Stomach smooth muscle (tissue), 2 donors: ENCODE measurements at regions not wholly inside any gene's neighbourhood (a gene's known extent, or its start where the extent isn't known, plus 50 kb on each side); places are given as distances from the start of the nearest gene placed in this dataset.

Source experiments
- H3K27ac ChIP-seq: one replicate; pipeline ENCODE4 v1.7.0; 2013; ENCODE audit warnings: mild to moderate bottlenecking, low read length, inconsistent platforms
- H3K27me3 ChIP-seq, 2 donors: one replicate each; pipeline ENCODE4 v1.7.0; 2013; ENCODE audit warnings: low read length in 2 of 2; ENCODE audit not compliant: insufficient read depth in 2 of 2, control insufficient read depth in 1 of 2
- H3K36me3 ChIP-seq, 2 donors: one replicate each; pipeline ENCODE4 v1.7.0; 2013; ENCODE audit warnings: low read length in 2 of 2; ENCODE audit not compliant: control insufficient read depth in 2 of 2, insufficient read depth in 2 of 2
- H3K4me1 ChIP-seq: one replicate; pipeline ENCODE4 v1.7.0; 2013; ENCODE audit warnings: low read length; ENCODE audit not compliant: control insufficient read depth, insufficient read depth
- H3K4me3 ChIP-seq, 2 donors: one replicate each; pipeline ENCODE4 v1.7.0; 2013; ENCODE audit warnings: low read length in 2 of 2
- H3K9ac ChIP-seq, 2 donors: one replicate each; pipeline ENCODE4 v1.7.0; 2013; ENCODE audit warnings: low read length in 2 of 2, mild to moderate bottlenecking in 1 of 2
- H3K9me3 ChIP-seq, 2 donors: one replicate each; pipeline ENCODE4 v1.7.0; 2013; ENCODE audit warnings: low read length in 2 of 2; ENCODE audit not compliant: control insufficient read depth in 2 of 2
- donor health status: healthy.
- donor health status: Pancreatic carcinoma.

DNA sequence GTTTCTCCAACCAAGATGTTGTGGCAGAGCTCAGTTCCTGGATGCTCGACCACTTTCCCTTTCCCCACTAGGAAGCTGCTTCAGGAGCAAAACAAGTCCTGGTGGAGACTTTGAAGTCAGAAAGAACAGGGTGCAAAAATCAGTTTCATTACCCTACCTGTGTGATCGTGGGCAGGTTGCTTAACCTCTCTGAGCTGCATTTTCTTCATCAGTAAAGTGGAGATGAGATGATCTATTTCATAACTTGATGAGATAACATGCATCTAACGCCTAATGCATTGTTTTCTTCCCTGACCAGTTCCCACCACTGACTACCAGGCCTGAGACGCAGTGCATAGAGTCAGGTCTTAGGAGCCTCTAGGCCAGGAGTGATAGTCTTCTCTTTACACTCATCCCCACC, 470.0 kb downstream of the SOX6 start:
- no peaks in the 10 kb centered on the region for H3K9me3 ChIP-seq
- H3K27me3 ChIP-seq = no peaks in the 10 kb centered on the region

DNA sequence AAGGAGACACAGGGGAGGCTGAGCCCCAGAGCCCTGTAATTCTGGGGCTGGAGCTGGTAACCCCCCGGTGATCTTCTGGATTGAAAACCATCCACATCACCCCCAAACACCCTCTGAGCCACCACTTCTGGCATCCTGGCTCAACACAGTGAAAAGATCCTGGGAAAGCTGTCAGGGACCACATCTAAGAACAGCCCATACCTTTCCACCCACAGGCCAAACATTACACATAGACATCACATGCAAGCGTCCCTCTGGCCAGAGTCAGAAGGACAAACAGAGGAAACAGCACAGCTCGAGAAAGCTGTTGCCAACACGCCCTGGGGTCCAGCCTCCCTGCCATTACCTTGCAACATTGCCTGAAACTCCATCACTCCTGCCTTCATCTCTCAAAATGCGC, 469.5 kb downstream of the SOX6 start:
- H3K9ac ChIP-seq = no peak overlapping the region
- peaks cover 14% of the 10 kb centered on the region for H3K4me1 ChIP-seq
- no peak overlapping the region for H3K27ac ChIP-seq
- no peaks in the 10 kb centered on the region for H3K36me3 ChIP-seq
- no peaks in the 10 kb centered on the region for H3K27me3 ChIP-seq
- no peaks in the 10 kb centered on the region for H3K9me3 ChIP-seq
- H3K4me3 ChIP-seq = no peak overlapping the region

More for the DNA sequence above, 470.0 kb downstream of the SOX6 start:
- Histone ChIP-seq H3K27ac (no peak overlapping the region), H3K4me1 (peaks cover 14% of the 10 kb centered on the region), H3K4me3 (no peak overlapping the region), H3K9ac (no peak overlapping the region), H3K36me3 (no peaks in the 10 kb centered on the region)

DNA sequence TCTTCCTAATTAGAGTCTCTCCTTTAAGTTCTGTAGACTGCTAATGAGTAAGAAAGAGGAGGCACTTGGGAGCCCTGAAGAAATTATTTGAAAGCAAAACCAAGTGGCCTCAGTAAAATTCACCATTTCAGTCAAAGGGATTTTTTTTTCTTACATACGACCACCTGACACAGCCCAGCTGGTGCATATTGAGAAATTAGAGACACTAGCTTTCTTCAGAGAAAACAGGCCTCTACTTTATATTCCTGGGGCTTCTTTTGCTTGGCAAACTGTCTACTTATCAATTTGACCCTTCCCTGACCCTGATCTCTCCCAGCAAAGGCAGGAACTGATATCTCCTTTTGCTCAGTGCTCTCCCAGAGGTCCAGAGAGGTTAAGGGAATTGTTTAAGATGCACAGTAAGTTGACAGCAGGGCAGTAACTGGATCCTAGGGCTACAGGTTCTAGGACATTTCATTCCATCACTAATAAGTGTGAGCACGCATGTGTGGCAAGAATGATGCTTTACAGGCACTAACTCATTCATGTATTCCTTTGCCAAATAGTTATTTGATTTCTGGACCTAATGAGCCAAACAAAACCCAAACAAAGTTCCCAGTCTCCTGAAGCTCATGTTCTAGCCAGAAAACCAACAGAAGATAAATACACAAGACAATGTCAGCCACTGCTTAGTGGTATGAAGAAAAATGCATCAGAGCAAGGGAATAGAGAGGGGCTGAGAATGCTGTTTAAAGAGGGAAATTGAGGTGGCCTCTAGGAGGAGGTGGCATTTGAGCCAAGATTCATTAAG, 467.6 kb downstream of the SOX6 start:
- no peak overlapping the region for H3K9ac ChIP-seq
- H3K27me3 ChIP-seq = no peaks in the 10 kb centered on the region

DNA sequence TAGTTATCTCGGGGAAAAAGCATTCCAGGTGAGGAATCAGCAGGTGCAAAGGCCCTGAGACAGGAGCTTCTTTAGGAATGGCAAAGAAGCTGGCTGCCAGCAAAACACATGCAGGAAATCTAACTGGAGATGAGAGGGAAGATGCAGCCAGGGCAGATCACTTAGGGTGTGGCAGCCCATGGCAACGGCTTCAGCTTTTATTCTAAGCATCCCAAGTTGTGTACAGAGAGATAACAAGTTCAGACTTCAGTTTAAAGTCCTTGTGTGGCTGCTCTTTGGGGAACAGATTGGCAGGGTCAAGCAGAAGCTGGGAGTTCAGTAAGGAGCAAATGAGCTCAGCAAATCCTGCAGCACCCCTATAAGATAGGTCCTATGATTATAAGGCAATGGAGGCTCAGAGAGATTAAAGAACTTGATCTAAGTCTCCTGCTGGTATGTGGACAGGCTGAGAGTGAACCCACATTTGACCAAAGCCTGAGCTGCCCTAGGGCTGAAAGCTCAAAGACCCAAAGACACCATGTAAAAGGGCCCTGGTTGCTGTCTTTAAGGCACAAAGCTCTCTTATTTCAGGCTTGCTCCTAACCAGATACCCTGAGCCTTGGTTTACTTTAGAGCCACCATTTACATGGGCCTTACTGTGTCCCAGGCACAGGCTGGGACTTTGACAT, 466.8 kb downstream of the SOX6 start:
- H3K9ac ChIP-seq = no peak overlapping the region
- H3K4me3 ChIP-seq = no peak overlapping the region
- peaks cover 31% of the 10 kb centered on the region for H3K4me1 ChIP-seq
- H3K27me3 ChIP-seq = no peaks in the 10 kb centered on the region
- no peaks in the 10 kb centered on the region for H3K36me3 ChIP-seq
- H3K9me3 ChIP-seq = no peaks in the 10 kb centered on the region
- no peak overlapping the region for H3K27ac ChIP-seq

More for the DNA sequence above, 467.6 kb downstream of the SOX6 start:
- H3K4me3 ChIP-seq = no peak overlapping the region
- no peaks in the 10 kb centered on the region for H3K36me3 ChIP-seq
- peaks cover 29% of the 10 kb centered on the region for H3K4me1 ChIP-seq
- no peaks in the 10 kb centered on the region for H3K9me3 ChIP-seq
- H3K27ac ChIP-seq = no peak overlapping the region

DNA sequence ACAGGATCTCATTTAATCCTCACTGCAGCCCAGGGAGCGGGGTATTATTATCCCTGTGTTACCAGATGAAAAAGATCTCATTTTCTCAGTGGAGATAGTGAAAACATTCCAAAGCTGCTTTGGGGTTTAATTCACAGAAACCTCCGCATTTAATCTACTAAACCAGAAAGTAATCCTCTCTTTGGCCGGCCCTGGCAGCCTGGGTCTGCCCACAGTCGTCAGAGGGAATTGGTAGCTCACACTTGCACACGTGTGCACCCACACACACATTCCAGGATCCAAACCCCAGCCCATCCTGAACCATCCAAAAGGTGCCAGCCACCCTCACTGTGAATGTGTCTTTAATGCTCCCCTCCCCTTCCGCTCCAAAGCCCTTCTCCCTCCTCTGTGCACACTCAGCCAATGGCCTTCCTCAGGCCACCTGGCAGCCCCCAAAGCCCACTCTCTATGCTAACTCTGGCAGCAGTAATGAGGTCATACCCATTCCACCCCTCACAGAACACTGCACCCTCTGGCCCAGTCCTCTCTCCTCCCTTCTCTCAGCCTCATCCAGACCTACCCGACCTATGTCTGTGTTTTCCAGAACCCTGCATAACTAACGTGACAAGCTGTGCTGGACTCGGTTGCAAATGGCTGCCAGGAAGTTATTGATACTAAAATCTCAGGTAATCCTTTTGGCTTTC, 466.2 kb downstream of the SOX6 start:
- Histone ChIP-seq H3K4me3 (no peak overlapping the region), H3K9me3 (no peaks in the 10 kb centered on the region), H3K36me3 (no peaks in the 10 kb centered on the region), H3K27me3 (no peaks in the 10 kb centered on the region), H3K9ac (no peak overlapping the region), H3K27ac (no peak overlapping the region), H3K4me1 (peaks cover 25% of the 10 kb centered on the region)

DNA sequence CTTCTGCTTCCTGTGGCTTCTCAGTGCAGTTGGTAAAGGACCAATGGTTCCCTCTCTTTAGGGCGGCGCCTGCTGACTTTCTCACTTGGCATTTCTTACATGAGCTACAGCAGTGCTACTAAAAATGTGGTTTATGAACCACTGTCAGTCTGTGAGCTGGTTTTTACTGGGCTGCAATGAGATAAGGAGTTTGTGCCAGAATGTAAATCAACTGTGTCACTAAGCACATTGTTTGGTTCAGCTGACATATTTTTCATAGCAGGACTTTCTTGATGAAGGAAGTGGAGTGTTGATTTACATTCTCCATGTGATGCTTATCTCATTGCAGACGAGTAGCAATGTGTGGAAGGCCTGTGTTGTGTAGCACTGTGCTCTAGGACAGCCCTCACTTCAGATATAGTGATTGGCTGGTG, 463.3 kb downstream of the SOX6 start:
- Histone ChIP-seq H3K27me3 (no peaks in the 10 kb centered on the region), H3K9ac (no peak overlapping the region), H3K9me3 (no peaks in the 10 kb centered on the region), H3K4me1 (peaks cover 25% of the 10 kb centered on the region), H3K4me3 (no peak overlapping the region), H3K36me3 (no peaks in the 10 kb centered on the region), H3K27ac (peak overlapping the region; percentile 37)

DNA sequence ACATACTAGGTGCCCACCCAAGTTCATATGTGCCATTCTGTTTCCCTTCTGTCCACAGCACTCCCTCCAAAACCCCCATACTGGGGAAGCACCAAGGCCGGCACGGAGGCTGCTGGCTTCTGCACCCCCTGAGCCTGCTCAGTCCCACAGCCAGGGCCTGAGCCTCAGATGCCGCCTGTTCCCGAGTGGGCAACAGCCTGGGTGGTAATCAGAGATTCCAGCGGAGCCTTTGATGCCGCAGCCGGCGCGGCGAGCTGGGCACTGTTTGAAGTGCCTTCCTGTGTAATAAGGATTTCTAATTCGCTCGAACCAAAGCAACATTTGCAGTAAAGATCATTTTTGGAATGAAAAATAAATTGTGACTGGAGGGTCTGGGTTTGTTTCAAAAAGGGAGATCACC, 460.3 kb downstream of the SOX6 start:
- H3K36me3 ChIP-seq = no peaks in the 10 kb centered on the region

DNA sequence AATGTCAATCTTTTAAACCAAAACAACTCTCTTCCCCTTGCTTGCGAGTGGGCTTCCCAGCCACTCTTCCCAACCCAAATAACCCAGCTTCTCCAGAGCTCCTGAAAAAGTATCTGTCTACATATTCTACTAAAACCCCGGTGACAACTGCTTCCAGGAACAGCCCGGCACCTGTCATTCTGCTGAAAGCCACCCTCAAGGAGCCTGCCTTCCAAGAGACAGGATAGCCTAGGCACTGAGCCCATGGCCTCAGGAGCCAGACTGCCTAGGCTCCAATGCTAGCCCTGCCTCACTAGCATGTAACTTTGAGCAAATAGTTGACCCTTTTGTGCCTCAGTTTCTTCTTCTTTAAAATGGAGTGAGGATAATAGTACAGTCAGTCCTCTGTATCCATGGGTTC, 459.8 kb downstream of the SOX6 start:
- Histone ChIP-seq H3K4me3 (no peak overlapping the region), H3K27me3 (no peaks in the 10 kb centered on the region), H3K4me1 (peaks cover 19% of the 10 kb centered on the region), H3K36me3 (no peaks in the 10 kb centered on the region), H3K9me3 (no peaks in the 10 kb centered on the region), H3K27ac (no peak overlapping the region), H3K9ac (no peak overlapping the region)

More for the DNA sequence above, 460.3 kb downstream of the SOX6 start:
- no peaks in the 10 kb centered on the region for H3K27me3 ChIP-seq
- peaks cover 19% of the 10 kb centered on the region for H3K4me1 ChIP-seq
- H3K9me3 ChIP-seq = no peaks in the 10 kb centered on the region
- no peak overlapping the region for H3K9ac ChIP-seq
- H3K27ac ChIP-seq = no peak overlapping the region
- H3K4me3 ChIP-seq = no peak overlapping the region

DNA sequence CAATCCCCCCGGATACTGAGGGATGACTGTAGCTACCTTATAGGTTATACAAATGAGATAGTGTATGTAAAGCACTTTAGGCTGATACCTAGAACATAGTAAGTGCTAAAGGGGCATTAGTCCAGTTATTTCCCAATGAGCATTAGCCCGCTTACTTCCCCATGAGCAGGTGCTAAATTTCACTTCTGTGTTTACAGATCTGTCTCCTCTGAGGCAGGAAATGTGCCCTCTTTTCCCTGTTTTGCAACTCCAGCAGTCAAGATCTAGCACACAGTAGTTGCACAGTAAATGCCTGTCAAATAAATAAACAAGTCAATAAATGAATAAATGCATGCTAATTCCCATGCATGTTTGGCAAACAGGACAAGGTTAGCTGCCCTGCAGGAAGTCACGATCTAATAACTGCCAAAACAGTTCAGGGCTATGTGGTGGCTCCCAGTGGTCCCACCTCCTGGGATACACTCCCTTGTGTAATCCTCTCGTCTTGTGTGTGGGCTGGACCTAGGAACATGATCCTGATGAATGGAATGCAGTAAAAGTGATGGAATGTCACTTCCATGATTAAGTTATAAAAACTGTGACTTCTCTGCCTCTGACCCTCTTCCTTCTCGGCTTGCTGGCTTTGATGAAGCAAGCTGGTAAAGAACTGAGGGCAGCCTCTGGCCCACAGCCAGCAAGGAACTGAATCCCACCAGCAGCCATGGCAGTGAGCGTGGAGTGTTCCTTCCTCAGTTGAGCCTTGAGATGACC, 459.0 kb downstream of the SOX6 start:
- Histone ChIP-seq H3K4me1 (peaks cover 17% of the 10 kb centered on the region), H3K9me3 (no peaks in the 10 kb centered on the region), H3K36me3 (no peaks in the 10 kb centered on the region), H3K27me3 (no peaks in the 10 kb centered on the region), H3K27ac (no peak overlapping the region), H3K9ac (no peak overlapping the region), H3K4me3 (no peak overlapping the region)

DNA sequence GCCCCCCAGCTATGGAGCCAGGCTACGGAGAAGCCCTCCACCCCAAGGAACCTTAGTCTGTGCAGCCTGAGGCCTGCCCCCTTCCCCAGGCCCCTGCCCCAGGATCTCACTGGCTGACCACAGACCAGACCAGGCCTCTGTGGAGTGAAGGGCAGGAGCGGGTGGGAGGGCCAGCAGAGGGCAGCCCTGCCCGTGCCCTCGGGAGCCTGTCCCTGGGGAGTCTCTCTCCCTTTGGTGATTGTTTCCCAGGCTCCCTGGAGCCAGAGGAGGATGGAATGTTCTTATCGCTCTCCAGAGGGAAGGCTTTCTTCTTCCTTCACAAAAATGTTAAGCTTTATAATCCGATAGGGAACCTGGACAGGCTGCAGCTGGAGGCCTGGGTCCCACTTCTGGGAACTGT, 455.3 kb downstream of the SOX6 start:
- Histone ChIP-seq H3K27ac (no peak overlapping the region), H3K9me3 (no peaks in the 10 kb centered on the region), H3K27me3 (no peaks in the 10 kb centered on the region), H3K9ac (no peak overlapping the region), H3K4me3 (no peak overlapping the region), H3K4me1 (no peaks in the 10 kb centered on the region), H3K36me3 (no peaks in the 10 kb centered on the region)
